ENCODE measurements at regions not wholly inside any gene's neighbourhood (a gene's known extent, or its start where the extent isn't known, plus 50 kb on each side); places are given as distances from the start of the nearest gene placed in this dataset.

- no peaks in the 10 kb centered on the region for H3K23me2 ChIP-seq (ENCODE audit: insufficient read length, low read depth, low read length, poor library complexity, severe bottlenecking)
- Mint-ChIP-seq H3K36me3 (ENCODE audit: insufficient read depth in 1 of 3, low read depth in 3 of 3) (peaks cover 6 to 10% (median 10%) of the 10 kb centered on the region in 3 experiments; a peak in 5 of 7 replicates), H3K9me3 (peaks cover 11% of the 10 kb centered on the region in 2 experiments), H3K4me3 (no peak overlapping the region), H3K27ac (no peak overlapping the region; a peak in 1 of 7 replicates), H3K4me1 (peaks cover 3 to 7% of the 10 kb centered on the region in 2 experiments), H3K27me3 (ENCODE audit: low read depth) (no peaks in the 10 kb centered on the region)
- no peaks in the 10 kb centered on the region for H3K79me2 ChIP-seq (ENCODE audit: insufficient read depth, low read length)
- no peak overlapping the region for H4K8ac ChIP-seq (replicated peaks; ENCODE audit: insufficient read length, low read depth, low read length)
- no peaks in the 10 kb centered on the region for H3K79me1 ChIP-seq (ENCODE audit: insufficient read depth, low read depth, low read length, poor library complexity, severe bottlenecking)
- H2AK5ac ChIP-seq (ENCODE audit: insufficient read length, low read length), result no peak overlapping the region
- H3K9me3 ChIP-seq (ENCODE audit: control insufficient read depth, low read depth, low read length), result no peaks in the 10 kb centered on the region
- no peaks in the 10 kb centered on the region for H4K20me1 ChIP-seq (ENCODE audit: control insufficient read depth, insufficient read depth, insufficient read length)
- H3K14ac ChIP-seq (ENCODE audit: insufficient read depth, low read length), result no peak overlapping the region
- no peak overlapping the region for H2BK5ac ChIP-seq (ENCODE audit: insufficient read length, low read length)
- H2BK20ac ChIP-seq (ENCODE audit: low read depth, low read length, poor library complexity, severe bottlenecking), result no peak overlapping the region
- no peak for DNase-seq
- H3T11ph ChIP-seq (ENCODE audit: low read length), result no peak overlapping the region
- no peak overlapping the region for H3K27ac ChIP-seq (ENCODE audit: insufficient read length, low read depth, low read length)
- H2BK120ac ChIP-seq (ENCODE audit: low read depth, low read length, poor library complexity, severe bottlenecking), result no peak overlapping the region
- H3K9ac ChIP-seq (ENCODE audit: extremely low read depth, insufficient read length, low read length), result no peak overlapping the region
- H2AFZ ChIP-seq (ENCODE audit: low read length), result no peak overlapping the region
- no peak overlapping the region for H3K4ac ChIP-seq (ENCODE audit: low read depth, low read length)
- no peaks in the 10 kb centered on the region for H3K27me3 ChIP-seq (ENCODE audit: insufficient read depth, low read length)
- H2BK15ac ChIP-seq (ENCODE audit: low read depth, low read length), result no peak overlapping the region
- H3K4me2 ChIP-seq (ENCODE audit: insufficient read depth, insufficient read length, low read length), result no peak overlapping the region
- no peak overlapping the region for H4K5ac ChIP-seq (ENCODE audit: insufficient read length, low read depth, low read length)
- no peak overlapping the region for H3K18ac ChIP-seq (ENCODE audit: insufficient read length, low read depth, low read length)
- H3K23ac ChIP-seq (ENCODE audit: insufficient read length, low read depth, low read length), result no peak overlapping the region
- H4K91ac ChIP-seq (ENCODE audit: insufficient read length, low read depth, low read length), result no peak overlapping the region
- no CpG with 5 or more reads among the region's 6 CpGs for WGBS (ENCODE audit: extremely low coverage, insufficient read length, low lambda C conversion rate)
- no peak overlapping the region for H3K56ac ChIP-seq (ENCODE audit: insufficient read length, low read depth, low read length)
- no peaks in the 10 kb centered on the region; the same call in 1 of the 2 replicates for H3K4me1 ChIP-seq (ENCODE audit: insufficient read depth, low read length)
- H2BK12ac ChIP-seq (ENCODE audit: insufficient read length, low read depth, low read length), result no peak overlapping the region
- TF ChIP-seq CTCF (conservative IDR thresholded peaks at IDR 0.05), result no peak
Observed at GRCh38 chr12:126493366-126494108, 1428.3 kb downstream of the AACS start.

Measured in H9 (cell line).